ENCODE measurements at regions not wholly inside any gene's neighbourhood (a gene's known extent, or its start where the extent isn't known, plus 50 kb on each side); places are given as distances from the start of the nearest gene placed in this dataset.

GRCh38 chrX:121433289-121433688 lies 385.9 kb downstream of the GLUD2 start:
- TF ChIP-seq, protein P1, sequence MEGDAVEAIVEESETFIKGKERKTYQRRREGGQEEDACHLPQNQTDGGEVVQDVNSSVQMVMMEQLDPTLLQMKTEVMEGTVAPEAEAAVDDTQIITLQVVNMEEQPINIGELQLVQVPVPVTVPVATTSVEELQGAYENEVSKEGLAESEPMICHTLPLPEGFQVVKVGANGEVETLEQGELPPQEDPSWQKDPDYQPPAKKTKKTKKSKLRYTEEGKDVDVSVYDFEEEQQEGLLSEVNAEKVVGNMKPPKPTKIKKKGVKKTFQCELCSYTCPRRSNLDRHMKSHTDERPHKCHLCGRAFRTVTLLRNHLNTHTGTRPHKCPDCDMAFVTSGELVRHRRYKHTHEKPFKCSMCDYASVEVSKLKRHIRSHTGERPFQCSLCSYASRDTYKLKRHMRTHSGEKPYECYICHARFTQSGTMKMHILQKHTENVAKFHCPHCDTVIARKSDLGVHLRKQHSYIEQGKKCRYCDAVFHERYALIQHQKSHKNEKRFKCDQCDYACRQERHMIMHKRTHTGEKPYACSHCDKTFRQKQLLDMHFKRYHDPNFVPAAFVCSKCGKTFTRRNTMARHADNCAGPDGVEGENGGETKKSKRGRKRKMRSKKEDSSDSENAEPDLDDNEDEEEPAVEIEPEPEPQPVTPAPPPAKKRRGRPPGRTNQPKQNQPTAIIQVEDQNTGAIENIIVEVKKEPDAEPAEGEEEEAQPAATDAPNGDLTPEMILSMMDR (IDR thresholded peaks at IDR 0.05 in 8 of 11, conservative IDR thresholded peaks at IDR 0.05 in 3 of 11) = no peak
- TF ChIP-seq POLR2AphosphoS5 (IDR thresholded peaks at IDR 0.05) = no peak

All from spleen (tissue), 7 donors.